ENCODE measurements at regions not wholly inside any gene's neighbourhood (a gene's known extent, or its start where the extent isn't known, plus 50 kb on each side); places are given as distances from the start of the nearest gene placed in this dataset.

GRCh38 chr2:221289846-221290245, 282.3 kb downstream of the EPHA4 start:
- no peak for TF ChIP-seq CTCF (IDR thresholded peaks at IDR 0.05)
- no peak for TF ChIP-seq POLR2A (IDR thresholded peaks at IDR 0.05)

All from body of pancreas (tissue), 4 donors.